PC-9 (cell line): ENCODE measurements at regions not wholly inside any gene's neighbourhood (a gene's known extent, or its start where the extent isn't known, plus 50 kb on each side); places are given as distances from the start of the nearest gene placed in this dataset.

Source experiments
- BruUV-seq: library from RNA; stranded (reverse); fragments of 400-500 nt; replicated peaks from 2 replicates; lab custom pipeline; 2021; lab: Mats Ljungman, UMichigan
- CTCF ChIA-PET: fragments of 300-600 bp; sonication (Branson Sonifier 250); formaldehyde crosslinking; loops from one replicate; lab custom pipeline; 2022; ENCODE audit warnings: antibody characterized with exemption; lab: Charles Lee
- POLR2A ChIA-PET: fragments of 300-600 bp; sonication (Branson Sonifier 250); formaldehyde crosslinking; loops from one replicate; lab custom pipeline; 2022; ENCODE audit warnings: antibody characterized with exemption; ENCODE audit not compliant: unreplicated experiment; lab: Charles Lee
- DNase-seq, 2 experiments: peaks; one replicate each; pipeline versions ENCODE4 v3.0.0 to v3.0.0-alpha.2; 2015 to 2022; ENCODE audit warnings: mixed read lengths in 1 of 2
- H2AFZ ChIP-seq: fragments of 200-600 bp; sonication (generic); 2 replicates; pipeline ENCODE4 v1.8.1; 2017; ENCODE audit warnings: antibody characterized with exemption
- H3F3A ChIP-seq: fragments of 200-600 bp; sonication (generic); 2 replicates; pipeline ENCODE4 v1.8.1; 2017; ENCODE audit warnings: antibody characterized with exemption, mild to moderate bottlenecking, low read depth; ENCODE audit not compliant: insufficient read depth
- H3K27ac ChIP-seq: fragments of 200-600 bp; sonication (generic); 2 replicates; pipeline ENCODE4 v1.6.1; 2016; ENCODE audit warnings: mixed run types
- H3K27me3 ChIP-seq: fragments of 200-600 bp; sonication (generic); 2 replicates; pipeline ENCODE4 v1.6.1; 2016; ENCODE audit warnings: low read depth, mixed run types; ENCODE audit not compliant: insufficient read depth
- H3K36me3 ChIP-seq: fragments of 200-600 bp; sonication (generic); 2 replicates; pipeline ENCODE4 v1.6.1; 2016; ENCODE audit warnings: low read depth, mixed run types
- H3K4me1 ChIP-seq: fragments of 200-600 bp; sonication (generic); replicated peaks from 2 replicates; pipeline ENCODE4 v1.6.1; 2016; ENCODE audit warnings: mixed run types; ENCODE audit not compliant: insufficient read depth
- H3K4me2 ChIP-seq: fragments of 200-600 bp; sonication (generic); 2 replicates; pipeline ENCODE4 v1.6.1; 2017; ENCODE audit warnings: mixed run types
- H3K4me3 ChIP-seq: fragments of 200-600 bp; sonication (generic); 2 replicates; pipeline ENCODE4 v1.6.1; 2016; ENCODE audit warnings: mixed run types
- H3K79me2 ChIP-seq: fragments of 200-600 bp; sonication (generic); 2 replicates; pipeline ENCODE4 v1.6.1; 2017; ENCODE audit warnings: low read depth, mixed run types
- H3K9me2 ChIP-seq: fragments of 200-600 bp; sonication (generic); 2 replicates; pipeline ENCODE4 v1.8.1; 2017; ENCODE audit warnings: mild to moderate bottlenecking; ENCODE audit not compliant: insufficient read depth
- H3K9me3 ChIP-seq: fragments of 200-600 bp; sonication (generic); 2 replicates; pipeline ENCODE4 v1.8.1; 2016; ENCODE audit warnings: low read depth; ENCODE audit not compliant: insufficient read depth
- H4K20me1 ChIP-seq: fragments of 200-600 bp; sonication (generic); 2 replicates; pipeline ENCODE4 v1.8.1; 2017; ENCODE audit not compliant: insufficient read depth
- EZH2 ChIP-seq: fragments of 200-600 bp; sonication (generic); IDR thresholded peaks from 2 replicates; pipeline ENCODE4 v1.8.0; 2017; ENCODE audit warnings: antibody characterized with exemption, low read depth
- intact Hi-C: fragments of 100-400 bp; cut with micrococcal nuclease; formaldehyde crosslinking; loops from one replicate; pipeline ENCODE4 v1.10.0; 2022; ENCODE audit not compliant: unreplicated experiment
- TF ChIP-seq, protein P1 (sequence below): fragments of 200-600 bp; sonication (generic); conservative IDR thresholded peaks from 2 replicates; pipeline ENCODE4 v1.6.1; 2017; ENCODE audit warnings: mixed run types, antibody characterized with exemption, mild to moderate bottlenecking, moderate library complexity

DNA sequence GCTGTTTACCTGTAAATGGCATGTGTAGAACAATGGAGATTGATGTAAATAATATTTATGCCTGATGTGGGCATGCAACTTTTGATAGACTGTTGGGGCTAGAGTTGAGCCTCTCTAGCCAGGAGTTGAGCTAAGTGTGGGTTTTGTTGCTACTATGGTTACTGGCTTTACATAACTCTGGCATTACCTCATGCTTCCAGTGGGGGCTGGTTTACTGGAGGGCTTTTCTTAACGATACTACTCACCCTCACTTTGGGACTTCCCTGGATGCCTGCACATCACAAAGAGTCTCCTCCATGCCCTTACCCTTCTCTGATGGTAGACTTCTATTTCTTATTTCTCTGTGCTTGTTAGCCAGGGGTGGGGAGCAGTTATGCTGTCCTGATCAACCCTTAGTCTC, 524.6 kb upstream of the CDH4 start:
- TF ChIP-seq, protein P1, sequence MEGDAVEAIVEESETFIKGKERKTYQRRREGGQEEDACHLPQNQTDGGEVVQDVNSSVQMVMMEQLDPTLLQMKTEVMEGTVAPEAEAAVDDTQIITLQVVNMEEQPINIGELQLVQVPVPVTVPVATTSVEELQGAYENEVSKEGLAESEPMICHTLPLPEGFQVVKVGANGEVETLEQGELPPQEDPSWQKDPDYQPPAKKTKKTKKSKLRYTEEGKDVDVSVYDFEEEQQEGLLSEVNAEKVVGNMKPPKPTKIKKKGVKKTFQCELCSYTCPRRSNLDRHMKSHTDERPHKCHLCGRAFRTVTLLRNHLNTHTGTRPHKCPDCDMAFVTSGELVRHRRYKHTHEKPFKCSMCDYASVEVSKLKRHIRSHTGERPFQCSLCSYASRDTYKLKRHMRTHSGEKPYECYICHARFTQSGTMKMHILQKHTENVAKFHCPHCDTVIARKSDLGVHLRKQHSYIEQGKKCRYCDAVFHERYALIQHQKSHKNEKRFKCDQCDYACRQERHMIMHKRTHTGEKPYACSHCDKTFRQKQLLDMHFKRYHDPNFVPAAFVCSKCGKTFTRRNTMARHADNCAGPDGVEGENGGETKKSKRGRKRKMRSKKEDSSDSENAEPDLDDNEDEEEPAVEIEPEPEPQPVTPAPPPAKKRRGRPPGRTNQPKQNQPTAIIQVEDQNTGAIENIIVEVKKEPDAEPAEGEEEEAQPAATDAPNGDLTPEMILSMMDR: no peak
- TF ChIP-seq EZH2: no peak
- Histone ChIP-seq H3K27ac (no peak overlapping the region), H3K27me3 (peaks cover 11% of the 10 kb centered on the region; the same call in 1 of the 2 replicates), H3F3A (no peaks in the 10 kb centered on the region), H3K4me3 (no peak overlapping the region), H3K9me2 (no peaks in the 10 kb centered on the region), H3K36me3 (no peaks in the 10 kb centered on the region), H2AFZ (no peak overlapping the region), H3K4me2 (no peak overlapping the region), H3K9me3 (no peaks in the 10 kb centered on the region), H3K4me1 (no peaks in the 10 kb centered on the region), H3K79me2 (no peaks in the 10 kb centered on the region), H4K20me1 (no peaks in the 10 kb centered on the region)
- CTCF ChIA-PET: no interaction called here
- DNase-seq: no peak
- BruUV-seq: no TSS peak
- intact Hi-C loops: no loop called here
- POLR2A ChIA-PET: no interaction called here

DNA sequence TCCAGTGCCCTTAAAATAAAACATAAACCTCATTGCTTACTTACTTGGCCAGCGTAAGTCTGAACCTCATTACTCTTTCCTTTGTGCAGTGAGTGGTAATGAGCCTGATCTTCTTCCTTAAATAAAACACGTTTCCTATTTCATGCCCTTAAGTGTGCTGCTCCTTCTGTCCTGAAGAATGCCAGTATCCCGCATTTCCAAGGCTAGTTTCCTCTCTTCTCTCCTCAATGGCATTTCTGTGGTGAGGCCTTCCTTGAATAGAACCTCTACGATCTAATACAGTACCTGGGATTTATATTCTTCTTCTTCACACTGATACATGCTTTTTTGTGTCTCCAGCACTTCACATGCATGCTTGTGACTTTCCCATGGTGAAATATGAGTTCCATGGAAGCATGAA, 523.4 kb upstream of the CDH4 start:
- Histone ChIP-seq H3K36me3 (no peaks in the 10 kb centered on the region), H4K20me1 (no peaks in the 10 kb centered on the region), H3K9me2 (no peaks in the 10 kb centered on the region), H3K9me3 (no peaks in the 10 kb centered on the region), H3K4me3 (no peak overlapping the region), H3K4me1 (no peaks in the 10 kb centered on the region), H3K79me2 (no peaks in the 10 kb centered on the region), H3F3A (no peaks in the 10 kb centered on the region), H3K27ac (no peak overlapping the region), H2AFZ (no peak overlapping the region), H3K27me3 (peaks cover 9% of the 10 kb centered on the region; the same call in 1 of the 2 replicates), H3K4me2 (no peak overlapping the region)
- BruUV-seq: no TSS peak
- ChIA-PET POLR2A (no interaction called here), CTCF (no interaction called here)
- intact Hi-C loops: no loop called here
- no peak for DNase-seq
- TF ChIP-seq, protein P1: no peak
- TF ChIP-seq EZH2: no peak

DNA sequence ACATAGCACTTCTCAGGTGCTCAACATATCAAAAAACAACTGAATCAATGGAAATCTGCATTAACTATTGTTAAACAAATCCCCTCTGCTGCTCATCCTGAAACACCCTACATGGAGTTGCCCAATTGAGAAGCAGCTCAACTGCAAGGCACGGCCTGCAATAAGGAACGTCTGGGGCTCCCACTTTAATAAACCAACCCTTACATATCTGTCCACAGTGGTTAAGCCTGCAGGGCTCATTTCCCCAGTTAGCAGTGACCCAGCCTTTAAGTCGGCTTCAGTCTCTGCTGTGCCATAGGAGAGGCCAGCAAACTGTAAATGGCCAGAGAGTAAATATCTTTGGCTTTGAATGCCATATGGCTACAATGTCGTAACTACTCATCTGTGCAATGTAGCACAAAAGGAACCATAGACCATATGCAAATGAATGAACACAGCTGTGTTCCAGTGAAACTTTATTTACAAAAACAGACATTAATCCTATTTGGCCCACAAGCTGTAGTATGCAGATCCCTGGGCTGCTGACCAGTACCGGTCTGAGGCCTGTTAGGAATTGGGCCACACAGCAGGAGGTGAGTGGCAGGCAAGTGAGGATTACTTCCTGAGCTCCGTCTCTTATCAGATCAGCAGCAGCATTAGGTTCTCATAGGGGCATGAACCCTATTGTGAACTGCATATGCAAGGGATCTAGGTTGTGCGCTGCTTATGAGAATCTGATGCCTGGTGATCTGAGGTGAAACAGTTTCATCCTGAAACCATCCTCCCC, 522.7 kb upstream of the CDH4 start:
- POLR2A ChIA-PET: no interaction called here

More for the DNA sequence above, 522.7 kb upstream of the CDH4 start:
- H4K20me1 ChIP-seq: no peaks in the 10 kb centered on the region
- peaks cover 12% of the 10 kb centered on the region; the same call in 1 of the 2 replicates for H3K27me3 ChIP-seq
- CTCF ChIA-PET: no interaction called here
- H3K9me2 ChIP-seq: no peaks in the 10 kb centered on the region
- TF ChIP-seq, protein P1: no peak
- TF ChIP-seq EZH2: no peak
- H3K4me2 ChIP-seq: no peak overlapping the region
- BruUV-seq: no TSS peak
- H3K36me3 ChIP-seq: no peaks in the 10 kb centered on the region
- no peaks in the 10 kb centered on the region for H3F3A ChIP-seq
- H2AFZ ChIP-seq: no peak overlapping the region
- no peak for DNase-seq
- no peaks in the 10 kb centered on the region for H3K79me2 ChIP-seq
- H3K9me3 ChIP-seq: no peaks in the 10 kb centered on the region
- H3K27ac ChIP-seq: no peak overlapping the region
- intact Hi-C loops: no loop called here
- H3K4me1 ChIP-seq: no peaks in the 10 kb centered on the region
- no peak overlapping the region for H3K4me3 ChIP-seq
